Effector memory CD4-positive, alpha-beta T cell (primary cell): ENCODE measurements at regions not wholly inside any gene's neighbourhood (a gene's known extent, or its start where the extent isn't known, plus 50 kb on each side); places are given as distances from the start of the nearest gene placed in this dataset.

ENCODE experiments used
- DNase-seq, 3 donors: peaks; one replicate each; pipeline ENCODE4 v3.0.0-alpha.2; 2020
- H3K27ac ChIP-seq: 2 replicates; pipeline ENCODE4 v1.7.0; 2013; ENCODE audit warnings: mild to moderate bottlenecking, low read length, moderate library complexity; ENCODE audit not compliant: insufficient read depth, poor library complexity, severe bottlenecking
- H3K27me3 ChIP-seq: replicated peaks from 2 replicates; pipeline ENCODE4 v1.7.0; 2013; ENCODE audit warnings: mild to moderate bottlenecking, low read length; ENCODE audit not compliant: insufficient read depth, control insufficient read depth, poor library complexity, severe bottlenecking
- H3K36me3 ChIP-seq: 2 replicates; pipeline ENCODE4 v1.7.0; 2013; ENCODE audit warnings: mild to moderate bottlenecking, low read length, moderate library complexity; ENCODE audit not compliant: control insufficient read depth, insufficient read depth
- H3K4me1 ChIP-seq: 2 replicates; pipeline ENCODE4 v1.7.0; 2013; ENCODE audit warnings: low read length, mild to moderate bottlenecking; ENCODE audit not compliant: control insufficient read depth, insufficient read depth, poor library complexity, severe bottlenecking
- H3K4me3 ChIP-seq: 2 replicates; pipeline ENCODE4 v1.7.0; 2013; ENCODE audit warnings: low read length, low read depth, mild to moderate bottlenecking; ENCODE audit not compliant: insufficient read depth, poor library complexity, severe bottlenecking
- H3K9me3 ChIP-seq: 2 replicates; pipeline ENCODE4 v1.7.0; 2013; ENCODE audit warnings: mild to moderate bottlenecking, low read length, moderate library complexity; ENCODE audit not compliant: control insufficient read depth

GRCh38 chr2:64704161-64704560 is 50.4 kb upstream of the SERTAD2 start:
- Histone ChIP-seq H3K9me3 (no peaks in the 10 kb centered on the region), H3K4me1 (no peaks in the 10 kb centered on the region)
- DNase-seq = no peak

GRCh38 chr2:64704996-64705395 is 51.3 kb upstream of the SERTAD2 start:
- Histone ChIP-seq H3K36me3 (no peaks in the 10 kb centered on the region), H3K9me3 (no peaks in the 10 kb centered on the region), H3K4me3 (no peak overlapping the region), H3K27ac (no peak overlapping the region), H3K4me1 (no peaks in the 10 kb centered on the region), H3K27me3 (no peaks in the 10 kb centered on the region)
- DNase-seq = no peak

More at GRCh38 chr2:64704161-64704560, 50.4 kb upstream of the SERTAD2 start:
- H3K27ac ChIP-seq = no peak overlapping the region
- no peaks in the 10 kb centered on the region for H3K36me3 ChIP-seq
- no peak overlapping the region for H3K4me3 ChIP-seq
- H3K27me3 ChIP-seq = no peaks in the 10 kb centered on the region

GRCh38 chr2:64707276-64707675 is 53.6 kb upstream of the SERTAD2 start:
- H3K9me3 ChIP-seq = no peaks in the 10 kb centered on the region
- H3K27me3 ChIP-seq = no peaks in the 10 kb centered on the region
- H3K36me3 ChIP-seq = no peaks in the 10 kb centered on the region
- peaks cover 8% of the 10 kb centered on the region for H3K4me1 ChIP-seq
- H3K27ac ChIP-seq = no peak overlapping the region
- H3K4me3 ChIP-seq = no peak overlapping the region
- DNase-seq = no peak

- H3K4me3 ChIP-seq = no peak overlapping the region
- no peaks in the 10 kb centered on the region for H3K9me3 ChIP-seq
- H3K36me3 ChIP-seq = no peaks in the 10 kb centered on the region
- DNase-seq = no peak
- no peak overlapping the region for H3K27ac ChIP-seq
- H3K4me1 ChIP-seq = peaks cover 8% of the 10 kb centered on the region
- no peaks in the 10 kb centered on the region for H3K27me3 ChIP-seq
Observed at GRCh38 chr2:64708829-64709228, 55.1 kb upstream of the SERTAD2 start.

- Histone ChIP-seq H3K27me3 (no peaks in the 10 kb centered on the region), H3K4me3 (no peak overlapping the region), H3K9me3 (no peaks in the 10 kb centered on the region), H3K27ac (no peak overlapping the region), H3K36me3 (no peaks in the 10 kb centered on the region), H3K4me1 (peaks cover 8% of the 10 kb centered on the region)
- no peak for DNase-seq
Observed at GRCh38 chr2:64711252-64711800, 57.6 kb upstream of the SERTAD2 start.

- H3K27me3 ChIP-seq = no peaks in the 10 kb centered on the region
- no peak for DNase-seq
- H3K36me3 ChIP-seq = no peaks in the 10 kb centered on the region
- H3K27ac ChIP-seq = no peak overlapping the region
- H3K4me3 ChIP-seq = no peak overlapping the region
- H3K4me1 ChIP-seq = peaks cover 8% of the 10 kb centered on the region
- H3K9me3 ChIP-seq = no peaks in the 10 kb centered on the region
Observed at GRCh38 chr2:64713686-64714085, 60.0 kb upstream of the SERTAD2 start.

- Histone ChIP-seq H3K36me3 (no peaks in the 10 kb centered on the region), H3K27ac (no peak overlapping the region), H3K9me3 (no peaks in the 10 kb centered on the region), H3K4me1 (peaks cover 2% of the 10 kb centered on the region), H3K4me3 (no peak overlapping the region), H3K27me3 (no peaks in the 10 kb centered on the region)
- no peak for DNase-seq
Observed at GRCh38 chr2:64716569-64716968, 62.9 kb upstream of the SERTAD2 start.

GRCh38 chr2:64718250-64718885 is 64.7 kb upstream of the SERTAD2 start:
- Histone ChIP-seq H3K27ac (no peak overlapping the region), H3K9me3 (no peaks in the 10 kb centered on the region), H3K4me1 (no peaks in the 10 kb centered on the region), H3K4me3 (no peak overlapping the region), H3K36me3 (no peaks in the 10 kb centered on the region), H3K27me3 (no peaks in the 10 kb centered on the region)
- DNase-seq = no peak

- no peaks in the 10 kb centered on the region for H3K36me3 ChIP-seq
- no peak for DNase-seq
- no peaks in the 10 kb centered on the region for H3K4me1 ChIP-seq
- H3K27ac ChIP-seq = no peak overlapping the region
- H3K27me3 ChIP-seq = no peaks in the 10 kb centered on the region
- H3K4me3 ChIP-seq = no peak overlapping the region
- H3K9me3 ChIP-seq = no peaks in the 10 kb centered on the region
Observed at GRCh38 chr2:64720535-64721319, 67.0 kb upstream of the SERTAD2 start.

- Histone ChIP-seq H3K4me3 (no peak overlapping the region), H3K36me3 (no peaks in the 10 kb centered on the region), H3K27ac (no peak overlapping the region)
Observed at GRCh38 chr2:64721320-64721623, 67.6 kb upstream of the SERTAD2 start.

More at GRCh38 chr2:64721320-64721623, 67.6 kb upstream of the SERTAD2 start:
- no peak for DNase-seq
- Histone ChIP-seq H3K4me1 (no peaks in the 10 kb centered on the region), H3K27me3 (no peaks in the 10 kb centered on the region), H3K9me3 (no peaks in the 10 kb centered on the region)
